GM06990 (cell line): ENCODE measurements at regions not wholly inside any gene's neighbourhood (a gene's known extent, or its start where the extent isn't known, plus 50 kb on each side); places are given as distances from the start of the nearest gene placed in this dataset.

Source experiments
- DNase-seq: peaks from one replicate; pipeline ENCODE4 v3.0.0-alpha.2; 2011; ENCODE audit not compliant: insufficient read length; ENCODE audit errors: extremely low read depth
- H3K27me3 ChIP-seq: replicated peaks from 2 replicates; pipeline ENCODE4 v1.6.0; 2011; ENCODE audit warnings: low read length; ENCODE audit not compliant: control insufficient read depth, insufficient read depth
- H3K36me3 ChIP-seq: 2 replicates; pipeline ENCODE4 v1.5.1; 2011; ENCODE audit warnings: low read length; ENCODE audit not compliant: control insufficient read depth, insufficient read depth
- H3K4me3 ChIP-seq: replicated peaks from 2 replicates; pipeline ENCODE4 v1.5.1; 2011; ENCODE audit warnings: low read depth, mild to moderate bottlenecking, control low read depth, low read length
- TF ChIP-seq, protein P1 (sequence below): IDR thresholded peaks from 2 replicates; pipeline ENCODE4 v1.5.1; 2011; ENCODE audit warnings: low read length, control low read depth, mild to moderate bottlenecking, inconsistent platforms; ENCODE audit not compliant: insufficient read depth, poor library complexity, severe bottlenecking

DNA sequence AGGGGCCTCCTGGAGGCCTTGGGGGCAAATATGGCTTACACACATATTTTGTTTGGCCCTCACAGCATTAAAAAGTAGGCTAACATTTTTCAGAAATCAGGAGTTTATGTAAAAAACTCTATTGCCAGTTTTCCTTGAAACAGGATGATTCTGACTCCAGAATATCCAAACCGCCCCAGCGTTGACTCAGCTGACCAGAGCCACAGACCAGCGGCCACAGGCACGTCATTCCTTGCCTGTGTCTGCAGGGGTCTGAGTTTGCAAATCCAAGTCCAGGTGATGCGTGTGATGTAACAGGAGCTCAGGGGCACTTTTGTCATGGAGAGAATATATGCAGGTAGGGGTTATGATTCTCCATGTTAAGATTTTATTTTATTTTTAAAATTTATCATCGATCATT, 79.4 kb upstream of the ALKAL2 start:
- H3K4me3 ChIP-seq: no peak overlapping the region
- DNase-seq: no peak
- H3K27me3 ChIP-seq: no peaks in the 10 kb centered on the region
- no peaks in the 10 kb centered on the region for H3K36me3 ChIP-seq
- TF ChIP-seq, protein P1, sequence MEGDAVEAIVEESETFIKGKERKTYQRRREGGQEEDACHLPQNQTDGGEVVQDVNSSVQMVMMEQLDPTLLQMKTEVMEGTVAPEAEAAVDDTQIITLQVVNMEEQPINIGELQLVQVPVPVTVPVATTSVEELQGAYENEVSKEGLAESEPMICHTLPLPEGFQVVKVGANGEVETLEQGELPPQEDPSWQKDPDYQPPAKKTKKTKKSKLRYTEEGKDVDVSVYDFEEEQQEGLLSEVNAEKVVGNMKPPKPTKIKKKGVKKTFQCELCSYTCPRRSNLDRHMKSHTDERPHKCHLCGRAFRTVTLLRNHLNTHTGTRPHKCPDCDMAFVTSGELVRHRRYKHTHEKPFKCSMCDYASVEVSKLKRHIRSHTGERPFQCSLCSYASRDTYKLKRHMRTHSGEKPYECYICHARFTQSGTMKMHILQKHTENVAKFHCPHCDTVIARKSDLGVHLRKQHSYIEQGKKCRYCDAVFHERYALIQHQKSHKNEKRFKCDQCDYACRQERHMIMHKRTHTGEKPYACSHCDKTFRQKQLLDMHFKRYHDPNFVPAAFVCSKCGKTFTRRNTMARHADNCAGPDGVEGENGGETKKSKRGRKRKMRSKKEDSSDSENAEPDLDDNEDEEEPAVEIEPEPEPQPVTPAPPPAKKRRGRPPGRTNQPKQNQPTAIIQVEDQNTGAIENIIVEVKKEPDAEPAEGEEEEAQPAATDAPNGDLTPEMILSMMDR: no peak

DNA sequence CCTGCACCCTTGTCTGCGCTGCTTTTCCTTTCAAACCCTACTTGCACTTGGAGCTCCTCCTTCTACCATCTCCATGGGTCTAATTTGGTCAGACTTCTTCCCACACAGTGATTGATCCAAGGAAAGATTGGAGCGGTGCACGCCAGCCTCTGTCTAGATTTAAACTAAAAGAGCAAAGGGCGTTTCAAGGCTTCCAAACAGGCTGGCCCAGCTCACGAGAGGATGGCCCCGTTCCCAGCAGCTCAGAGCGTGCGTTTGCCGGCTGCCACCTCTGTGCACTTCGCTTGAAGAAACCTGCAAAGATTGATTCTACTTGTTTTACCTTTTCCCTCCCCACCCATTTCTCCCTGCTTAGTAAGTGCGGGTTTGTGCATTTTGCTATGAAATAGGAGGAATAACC, 78.8 kb upstream of the ALKAL2 start:
- H3K36me3 ChIP-seq: no peaks in the 10 kb centered on the region

DNA sequence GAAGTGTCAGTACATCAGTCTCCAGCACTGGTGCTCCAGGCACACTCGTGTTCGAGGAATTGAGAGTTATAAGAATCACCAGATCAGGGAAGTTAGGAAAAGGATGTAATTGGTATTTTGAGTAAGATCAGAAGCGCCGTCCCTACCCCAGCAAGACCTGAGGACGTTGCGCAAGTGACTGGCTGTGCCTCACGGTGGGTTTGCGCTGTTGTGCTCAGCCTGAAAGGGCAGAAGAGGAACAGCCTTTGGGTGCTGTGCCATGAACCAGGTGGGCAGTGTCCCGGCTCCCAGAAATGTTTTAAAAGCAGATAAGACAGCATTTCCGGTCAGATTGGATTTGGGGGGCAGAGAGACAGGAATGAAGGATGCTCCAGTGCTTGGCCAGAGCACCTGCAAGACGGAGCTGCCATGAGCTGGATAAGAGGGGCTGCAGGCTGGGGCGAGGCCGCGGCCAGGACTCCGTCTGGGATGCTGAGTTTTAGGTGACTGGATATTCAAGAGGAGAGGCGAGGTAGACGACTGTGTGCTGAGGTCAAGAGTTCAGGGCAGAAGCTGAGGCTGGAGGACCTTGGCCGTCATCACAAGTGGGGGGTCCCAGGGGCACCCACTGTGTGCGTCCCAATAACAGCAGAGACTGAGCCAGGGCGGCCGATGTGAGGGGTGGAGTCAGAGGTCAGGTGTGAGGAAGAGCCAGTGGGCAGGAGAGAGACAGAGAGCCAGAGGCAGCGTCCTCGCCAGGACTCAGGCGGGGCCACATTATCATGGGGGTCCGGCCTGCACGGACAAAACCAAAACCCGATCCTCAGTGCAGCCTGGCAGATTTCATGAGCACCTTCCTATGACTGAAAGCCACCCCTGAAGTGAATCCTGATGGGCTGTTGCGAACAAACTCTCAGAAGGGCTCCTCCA, 77.7 kb upstream of the ALKAL2 start:
- H3K4me3 ChIP-seq: no peak overlapping the region
- H3K36me3 ChIP-seq: no peaks in the 10 kb centered on the region
- TF ChIP-seq, protein P1: no peak
- H3K27me3 ChIP-seq: no peaks in the 10 kb centered on the region
- DNase-seq: no peak

More for the DNA sequence above, 78.8 kb upstream of the ALKAL2 start:
- TF ChIP-seq, protein P1: no peak
- H3K4me3 ChIP-seq: no peak overlapping the region
- DNase-seq: no peak
- no peaks in the 10 kb centered on the region for H3K27me3 ChIP-seq

DNA sequence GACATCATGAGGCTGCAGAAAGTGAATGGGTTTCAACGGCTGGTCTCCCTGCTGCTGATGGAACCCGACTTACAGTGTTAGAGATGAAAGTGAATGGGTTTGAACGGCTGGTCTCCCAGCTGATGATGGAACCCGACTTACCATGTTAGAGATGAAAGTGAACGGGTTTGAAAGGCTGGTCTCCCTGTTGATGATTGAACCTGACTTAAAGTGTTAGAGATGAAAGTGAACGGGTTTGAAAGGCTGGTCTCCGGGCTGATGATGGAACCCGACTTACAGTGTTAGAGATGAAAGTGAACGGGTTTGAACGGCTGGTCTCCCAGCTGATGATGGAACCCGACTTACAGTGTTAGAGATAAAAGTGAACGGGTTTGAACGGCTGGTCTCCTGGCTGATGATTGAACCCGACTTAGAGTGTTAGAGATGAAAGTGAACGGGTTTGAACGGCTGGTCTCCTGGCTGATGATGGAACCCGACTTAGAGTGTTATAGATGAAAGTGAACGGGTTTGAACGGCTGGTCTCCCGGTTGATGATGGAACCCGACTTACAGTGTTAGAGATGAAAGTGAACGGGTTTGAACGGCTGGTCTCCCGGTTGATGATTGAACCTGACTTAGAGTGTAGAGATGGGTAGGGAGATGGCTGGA, 76.1 kb upstream of the ALKAL2 start:
- Histone ChIP-seq H3K27me3 (no peaks in the 10 kb centered on the region), H3K36me3 (no peaks in the 10 kb centered on the region), H3K4me3 (no peak overlapping the region)
- DNase-seq: no peak
- TF ChIP-seq, protein P1: no peak

DNA sequence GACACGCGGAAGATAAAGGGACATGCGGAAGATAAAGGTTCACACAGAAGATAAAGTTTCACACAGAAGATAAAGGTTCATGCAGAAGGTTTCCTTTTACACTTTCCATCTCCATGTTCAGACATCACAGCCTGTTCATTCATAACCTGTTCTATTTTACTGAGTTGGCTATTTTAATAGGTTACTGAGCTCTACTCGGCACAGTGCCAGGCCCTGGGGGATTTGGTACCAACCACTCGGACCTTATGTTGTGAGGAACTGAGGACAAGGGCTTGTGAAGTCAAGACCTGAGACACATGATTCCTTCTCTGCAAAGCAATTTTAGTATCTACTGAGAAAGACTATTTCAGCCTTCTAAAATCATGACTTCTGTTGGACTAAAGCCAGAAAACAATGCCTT, 75.0 kb upstream of the ALKAL2 start:
- DNase-seq: no peak
- TF ChIP-seq, protein P1: no peak
- Histone ChIP-seq H3K4me3 (no peak overlapping the region), H3K36me3 (no peaks in the 10 kb centered on the region), H3K27me3 (no peaks in the 10 kb centered on the region)
